ENCODE measurements at regions not wholly inside any gene's neighbourhood (a gene's known extent, or its start where the extent isn't known, plus 50 kb on each side); places are given as distances from the start of the nearest gene placed in this dataset.
A peak's percentile ranks its signal among the peaks of the same experiment; 100 is the strongest.
"Not testable (repeated sequence)": the region's sequence is repeated elsewhere in the genome, so short reads cannot be mapped to it uniquely, and the experiment has no call there.

- FAIRE-seq, result peak; percentile 36
- no peak for DNase-seq (ENCODE audit: low spot score in 2 of 2)
Observed at GRCh38 chr2:142767847-142768246, 109.6 kb upstream of the KYNU start.

GRCh38 chr2:142758973-142759372 lies 118.5 kb upstream of the KYNU start:
- FAIRE-seq (no peak), DNase-seq (ENCODE audit: low spot score in 2 of 2) (no peak)

- no peak for FAIRE-seq
Observed at GRCh38 chr2:142757111-142757510, 120.4 kb upstream of the KYNU start.

GRCh38 chr2:142756430-142756829 lies 121.0 kb upstream of the KYNU start:
- FAIRE-seq (no peak), DNase-seq (ENCODE audit: low spot score in 2 of 2) (no peak)

More at GRCh38 chr2:142757111-142757510, 120.4 kb upstream of the KYNU start:
- no peak for DNase-seq (ENCODE audit: low spot score in 2 of 2)

- FAIRE-seq (no peak), DNase-seq (ENCODE audit: low spot score in 2 of 2) (no peak)
Observed at GRCh38 chr2:142755191-142755590, 122.3 kb upstream of the KYNU start.

- DNase-seq (ENCODE audit: low spot score in 2 of 2) (no peak), FAIRE-seq (no peak)
Observed at GRCh38 chr2:142754182-142754581, 123.3 kb upstream of the KYNU start.

- DNase-seq (ENCODE audit: low spot score in 2 of 2) (no peak), FAIRE-seq (no peak)
Observed at GRCh38 chr2:142750858-142751257, 126.6 kb upstream of the KYNU start.

GRCh38 chr2:142748559-142749099 lies 128.8 kb upstream of the KYNU start:
- no peak for DNase-seq (ENCODE audit: low spot score in 2 of 2)

GRCh38 chr2:142745691-142746090 lies 131.8 kb upstream of the KYNU start:
- FAIRE-seq (no peak), DNase-seq (ENCODE audit: low spot score in 2 of 2) (no peak)

More at GRCh38 chr2:142748559-142749099, 128.8 kb upstream of the KYNU start:
- FAIRE-seq, result no peak

GRCh38 chr2:142742371-142743214 lies 134.9 kb upstream of the KYNU start:
- no peak for DNase-seq (ENCODE audit: low spot score in 2 of 2)

GRCh38 chr2:142741764-142742269 lies 135.6 kb upstream of the KYNU start:
- FAIRE-seq (no peak), DNase-seq (ENCODE audit: low spot score in 2 of 2) (no peak)

More at GRCh38 chr2:142742371-142743214, 134.9 kb upstream of the KYNU start:
- FAIRE-seq, result no peak

GRCh38 chr2:142734770-142735169 lies 142.7 kb upstream of the KYNU start:
- DNase-seq (ENCODE audit: low spot score in 2 of 2) (no peak), FAIRE-seq (no peak)

GRCh38 chr2:142734231-142734630 lies 143.2 kb upstream of the KYNU start:
- DNase-seq (ENCODE audit: low spot score in 2 of 2), result no peak
- no peak for FAIRE-seq

GRCh38 chr2:142729814-142730213 lies 147.7 kb upstream of the KYNU start:
- DNase-seq (ENCODE audit: low spot score in 2 of 2); FAIRE-seq: not testable (repeated sequence)

- FAIRE-seq; DNase-seq (ENCODE audit: low spot score in 2 of 2): not testable (repeated sequence)
Observed at GRCh38 chr2:142727821-142728478, 149.5 kb upstream of the KYNU start.

GRCh38 chr2:142725386-142725785 lies 152.1 kb upstream of the KYNU start:
- no peak for DNase-seq (ENCODE audit: low spot score in 2 of 2)

GRCh38 chr2:142724713-142725349 lies 152.6 kb upstream of the KYNU start:
- FAIRE-seq (no peak), DNase-seq (ENCODE audit: low spot score in 2 of 2) (no peak)

More at GRCh38 chr2:142725386-142725785, 152.1 kb upstream of the KYNU start:
- no peak for FAIRE-seq

GRCh38 chr2:142724186-142724585 lies 153.3 kb upstream of the KYNU start:
- no peak for FAIRE-seq
- no peak for DNase-seq (ENCODE audit: low spot score in 2 of 2)

- no peak for DNase-seq (ENCODE audit: low spot score in 2 of 2)
- FAIRE-seq, result peak; percentile 79
Observed at GRCh38 chr2:142723236-142723635, 154.2 kb upstream of the KYNU start.

GRCh38 chr2:142722569-142722968 lies 154.9 kb upstream of the KYNU start:
- FAIRE-seq (peak; percentile 67), DNase-seq (ENCODE audit: low spot score in 2 of 2) (no peak)

GRCh38 chr2:142722086-142722485 lies 155.4 kb upstream of the KYNU start:
- DNase-seq (ENCODE audit: low spot score in 2 of 2), result no peak
- no peak for FAIRE-seq

Measured in frontal cortex (tissue), 3 donors.